HEK293T (cell line): ENCODE measurements at regions not wholly inside any gene's neighbourhood (a gene's known extent, or its start where the extent isn't known, plus 50 kb on each side); places are given as distances from the start of the nearest gene placed in this dataset.

Experiments
- ARNT ChIP-seq: fragments of 450-650 bp; IDR thresholded peaks from 2 replicates; pipeline ENCODE4 v1.6.1; 2017; ENCODE audit warnings: mild to moderate bottlenecking
- BHLHE40 ChIP-seq: fragments of 450-650 bp; IDR thresholded peaks from 2 replicates; pipeline ENCODE4 v1.6.1; 2016; ENCODE audit warnings: mild to moderate bottlenecking, moderate library complexity, borderline replicate concordance
- ELF4 ChIP-seq: fragments of 450-650 bp; IDR thresholded peaks from 2 replicates; pipeline ENCODE4 v1.6.1; 2017; ENCODE audit warnings: antibody characterized with exemption
- FOXA1 ChIP-seq: fragments of 450-650 bp; IDR thresholded peaks from 2 replicates; pipeline ENCODE4 v1.6.1; 2016; ENCODE audit warnings: mild to moderate bottlenecking
- LEF1 ChIP-seq: fragments of 450-650 bp; IDR thresholded peaks from 2 replicates; pipeline ENCODE4 v1.6.1; 2017; ENCODE audit warnings: mild to moderate bottlenecking, borderline replicate concordance
- NFRKB ChIP-seq: fragments of 450-650 bp; IDR thresholded peaks from 2 replicates; pipeline ENCODE4 v1.6.1; 2016; ENCODE audit warnings: mild to moderate bottlenecking, moderate library complexity
- SP1 ChIP-seq: fragments of 450-650 bp; IDR thresholded peaks from 2 replicates; pipeline ENCODE4 v1.6.1; 2017
- SUZ12 ChIP-seq: fragments of 450-650 bp; IDR thresholded peaks from 2 replicates; pipeline ENCODE4 v1.6.1; 2016; ENCODE audit warnings: mild to moderate bottlenecking
- TARDBP ChIP-seq: fragments of 450-650 bp; IDR thresholded peaks from 2 replicates; pipeline ENCODE4 v1.6.1; 2016

DNA sequence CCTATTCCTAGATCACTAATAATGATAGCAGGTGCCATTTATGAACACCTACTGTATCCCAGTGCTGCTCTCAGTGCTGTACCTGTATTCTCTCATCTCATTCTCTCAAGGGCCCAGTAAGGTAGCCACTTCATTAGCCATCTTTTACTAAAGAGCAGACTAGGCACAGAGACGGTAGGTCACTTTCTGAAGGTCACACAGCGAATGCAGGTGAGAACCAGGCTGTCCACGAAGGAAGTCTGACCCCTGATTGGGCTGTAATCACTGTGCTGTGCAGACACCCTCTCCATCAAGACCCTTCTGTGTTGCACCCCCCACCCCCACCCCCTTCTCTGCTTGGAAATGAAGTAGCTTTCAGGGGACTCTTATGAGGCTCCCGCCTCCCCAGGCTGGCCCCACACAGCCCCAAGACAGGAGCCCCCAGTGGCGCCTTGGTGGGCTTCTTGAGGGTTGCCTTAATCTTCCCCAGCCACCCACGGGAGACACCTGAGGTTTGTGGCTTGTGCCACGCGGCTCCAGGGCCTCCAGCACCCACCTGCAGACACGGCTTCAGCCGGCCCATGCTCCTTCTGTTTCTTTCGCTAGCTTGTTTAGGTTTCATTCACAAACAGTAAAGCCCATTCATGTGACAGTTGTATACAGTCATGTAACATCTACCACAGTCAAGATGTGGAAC lies 81.7 kb upstream of the FAM20C start:
- TF ChIP-seq FOXA1 (no peak), LEF1 (no peak), BHLHE40 (no peak), SP1 (no peak), ELF4 (no peak), NFRKB (no peak), ARNT (no peak), SUZ12 (no peak), TARDBP (no peak)
